Prostate gland (tissue), 2 donors: ENCODE measurements at regions not wholly inside any gene's neighbourhood (a gene's known extent, or its start where the extent isn't known, plus 50 kb on each side); places are given as distances from the start of the nearest gene placed in this dataset.

Experiments used
- POLR2AphosphoS5 ChIP-seq: sonication (generic); formaldehyde crosslinking; IDR thresholded peaks from one replicate; pipeline ENCODE4 v1.6.1; 2017; ENCODE audit warnings: antibody characterized with exemption
- TF ChIP-seq, protein P1 (sequence below), 4 experiments: fragments of 200-600 bp in 2 of 4; fragments of 450-650 bp in 2 of 4; sonication (generic) in 2 of 4; IDR thresholded peaks; 1 replicate in 3 of 4; 2 replicates in 1 of 4; pipeline ENCODE4 v1.5.1; 2016 to 2019; ENCODE audit warnings: antibody characterized with exemption in 4 of 4, mild to moderate bottlenecking in 2 of 4, moderate library complexity in 2 of 4

DNA sequence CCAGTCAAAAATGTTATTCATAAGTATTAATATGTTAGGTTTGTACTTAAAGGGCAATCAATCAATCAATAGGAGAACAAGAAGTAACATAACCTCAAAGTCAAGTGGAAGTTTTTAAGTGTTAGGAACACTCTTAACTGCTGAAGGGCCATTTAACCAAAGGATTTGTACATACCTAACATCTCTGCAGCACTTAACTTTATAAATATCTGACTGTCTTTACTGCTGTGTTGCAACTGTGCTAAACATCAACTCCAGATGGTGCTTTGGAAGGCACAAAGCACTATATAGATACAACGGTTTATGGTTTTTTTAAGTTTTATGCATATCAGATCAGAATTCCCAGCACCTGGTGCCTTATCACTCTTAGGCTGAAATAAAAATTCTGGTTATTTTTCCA, 604.9 kb upstream of the PTGER4 start:
- TF ChIP-seq, protein P1, sequence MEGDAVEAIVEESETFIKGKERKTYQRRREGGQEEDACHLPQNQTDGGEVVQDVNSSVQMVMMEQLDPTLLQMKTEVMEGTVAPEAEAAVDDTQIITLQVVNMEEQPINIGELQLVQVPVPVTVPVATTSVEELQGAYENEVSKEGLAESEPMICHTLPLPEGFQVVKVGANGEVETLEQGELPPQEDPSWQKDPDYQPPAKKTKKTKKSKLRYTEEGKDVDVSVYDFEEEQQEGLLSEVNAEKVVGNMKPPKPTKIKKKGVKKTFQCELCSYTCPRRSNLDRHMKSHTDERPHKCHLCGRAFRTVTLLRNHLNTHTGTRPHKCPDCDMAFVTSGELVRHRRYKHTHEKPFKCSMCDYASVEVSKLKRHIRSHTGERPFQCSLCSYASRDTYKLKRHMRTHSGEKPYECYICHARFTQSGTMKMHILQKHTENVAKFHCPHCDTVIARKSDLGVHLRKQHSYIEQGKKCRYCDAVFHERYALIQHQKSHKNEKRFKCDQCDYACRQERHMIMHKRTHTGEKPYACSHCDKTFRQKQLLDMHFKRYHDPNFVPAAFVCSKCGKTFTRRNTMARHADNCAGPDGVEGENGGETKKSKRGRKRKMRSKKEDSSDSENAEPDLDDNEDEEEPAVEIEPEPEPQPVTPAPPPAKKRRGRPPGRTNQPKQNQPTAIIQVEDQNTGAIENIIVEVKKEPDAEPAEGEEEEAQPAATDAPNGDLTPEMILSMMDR (IDR thresholded peaks at IDR 0.05), result no peak
- TF ChIP-seq POLR2AphosphoS5, result no peak
